ENCODE measurements at regions not wholly inside any gene's neighbourhood (a gene's known extent, or its start where the extent isn't known, plus 50 kb on each side); places are given as distances from the start of the nearest gene placed in this dataset.
A peak's percentile ranks its signal among the peaks of the same experiment; 100 is the strongest.
"Not testable (repeated sequence)": the region's sequence is repeated elsewhere in the genome, so short reads cannot be mapped to it uniquely, and the experiment has no call there.

- no peak for DNase-seq
Measured at GRCh38 chr15:87722941-87723691, 533.4 kb downstream of the NTRK3 start.

DNA sequence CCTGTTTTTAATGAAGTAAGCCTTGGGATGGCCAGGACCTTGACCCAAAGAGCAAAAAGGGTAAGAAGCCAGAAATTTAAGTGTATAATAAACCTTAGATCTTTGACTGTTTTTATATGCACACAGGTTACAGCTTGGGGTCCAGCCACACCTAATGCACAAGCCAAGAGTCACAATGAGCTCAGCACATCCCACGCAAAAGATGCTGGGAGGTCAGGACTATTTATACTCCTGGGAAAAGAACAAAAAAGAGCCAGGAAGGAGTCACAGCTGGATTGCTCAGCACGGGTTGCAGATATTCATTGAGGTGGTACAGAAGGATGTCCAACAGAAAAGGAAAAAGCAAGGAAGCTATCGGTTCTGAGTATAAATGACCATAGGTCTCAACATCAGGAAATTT lies 536.3 kb downstream of the NTRK3 start:
- DNase-seq = no peak

- no peak for DNase-seq
Measured at GRCh38 chr15:87716422-87716821, 540.1 kb downstream of the NTRK3 start.

GRCh38 chr15:87715252-87715651 lies 541.3 kb downstream of the NTRK3 start:
- DNase-seq = no peak

DNA sequence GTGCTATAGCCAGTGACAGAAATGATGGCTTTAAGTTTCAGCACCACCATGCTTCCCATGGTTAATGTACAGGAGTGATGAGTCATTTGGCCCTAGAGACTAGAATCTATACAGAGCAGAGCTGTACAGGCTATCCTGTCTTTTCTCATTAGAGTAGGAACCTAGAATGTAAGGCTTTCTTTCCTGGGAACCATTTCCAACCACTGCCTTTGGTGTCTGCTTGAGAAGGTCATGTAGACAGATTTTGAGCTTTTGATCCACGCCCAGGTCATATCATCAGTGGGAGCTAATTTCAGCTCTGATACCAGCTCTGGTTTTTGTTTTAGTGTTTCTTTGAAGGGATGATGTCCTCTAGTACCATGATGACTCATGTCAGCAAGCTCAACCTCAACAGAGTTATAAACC lies 543.1 kb downstream of the NTRK3 start:
- no peak for DNase-seq

- DNase-seq = no peak
Measured at GRCh38 chr15:87712211-87712610, 544.3 kb downstream of the NTRK3 start.

- no peak for DNase-seq
Measured at GRCh38 chr15:87711026-87711425, 545.5 kb downstream of the NTRK3 start.

- no peak for DNase-seq
Measured at GRCh38 chr15:87710406-87710805, 546.1 kb downstream of the NTRK3 start.

DNA sequence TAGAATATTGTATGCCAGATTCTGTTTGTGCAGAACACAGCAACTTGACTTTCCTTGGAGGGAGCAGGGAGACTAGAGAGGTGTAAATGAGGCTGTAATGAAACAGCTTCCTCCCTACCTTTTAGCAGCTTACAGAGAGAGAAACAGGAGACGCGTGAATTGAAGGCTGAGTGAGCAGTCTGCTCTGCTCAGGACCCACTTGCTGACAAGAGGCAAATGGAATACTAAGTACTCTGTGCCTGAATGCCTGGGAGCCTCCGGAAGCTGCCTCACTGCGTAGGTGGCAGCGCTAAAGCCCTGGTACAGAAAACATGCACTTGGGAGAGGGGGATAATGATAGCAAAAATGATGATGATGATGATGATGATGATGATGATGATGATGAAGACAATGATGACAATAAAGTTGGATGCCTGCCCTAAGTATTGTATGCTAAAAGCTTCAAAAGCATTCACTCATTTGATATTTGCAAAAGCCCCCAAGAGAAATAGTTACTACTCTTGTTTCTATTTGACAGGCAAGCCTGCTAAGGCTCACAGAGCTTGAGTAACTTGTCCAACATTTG lies 548.9 kb downstream of the NTRK3 start:
- DNase-seq = no peak

DNA sequence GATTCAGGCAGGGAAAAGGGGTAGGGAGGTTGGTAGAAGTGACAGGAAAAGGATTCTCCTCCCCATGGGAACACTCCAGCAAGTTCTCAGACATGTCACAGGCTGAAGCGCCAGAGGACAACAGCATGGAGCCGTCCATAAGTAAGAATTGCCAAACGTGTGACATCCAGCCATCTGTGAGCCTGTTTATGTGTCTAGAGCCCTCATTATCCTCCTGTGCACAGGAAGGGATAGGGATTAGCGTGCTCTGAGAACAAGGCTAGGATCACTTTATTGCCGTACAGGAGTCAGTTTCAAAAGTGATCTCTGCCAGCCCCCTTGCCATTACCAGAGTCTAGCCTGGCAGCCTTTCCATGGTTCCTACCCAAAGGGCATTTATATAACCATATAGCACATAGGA lies 549.5 kb downstream of the NTRK3 start:
- no peak for DNase-seq

GRCh38 chr15:87706001-87706400 lies 550.5 kb downstream of the NTRK3 start:
- no peak for DNase-seq

DNA sequence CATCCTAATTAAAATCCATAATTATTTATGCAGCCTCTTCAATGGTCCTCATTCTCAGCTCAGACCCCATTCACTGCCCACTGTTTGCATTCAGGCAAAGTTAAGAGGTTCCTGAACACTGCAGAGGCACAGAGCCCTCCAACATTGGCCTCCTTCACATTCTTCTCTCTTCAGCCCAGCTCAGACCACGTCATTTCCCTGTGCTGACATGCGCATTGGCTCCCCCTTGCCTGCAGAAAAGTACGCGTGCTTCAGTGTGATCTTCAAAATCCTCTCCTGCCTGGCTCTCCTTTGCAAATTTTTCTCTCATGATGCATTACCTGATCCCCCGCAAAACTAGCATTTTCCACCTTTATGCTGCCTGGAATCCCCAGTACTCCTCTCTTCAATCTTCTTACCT lies 552.3 kb downstream of the NTRK3 start:
- no peak for DNase-seq

DNA sequence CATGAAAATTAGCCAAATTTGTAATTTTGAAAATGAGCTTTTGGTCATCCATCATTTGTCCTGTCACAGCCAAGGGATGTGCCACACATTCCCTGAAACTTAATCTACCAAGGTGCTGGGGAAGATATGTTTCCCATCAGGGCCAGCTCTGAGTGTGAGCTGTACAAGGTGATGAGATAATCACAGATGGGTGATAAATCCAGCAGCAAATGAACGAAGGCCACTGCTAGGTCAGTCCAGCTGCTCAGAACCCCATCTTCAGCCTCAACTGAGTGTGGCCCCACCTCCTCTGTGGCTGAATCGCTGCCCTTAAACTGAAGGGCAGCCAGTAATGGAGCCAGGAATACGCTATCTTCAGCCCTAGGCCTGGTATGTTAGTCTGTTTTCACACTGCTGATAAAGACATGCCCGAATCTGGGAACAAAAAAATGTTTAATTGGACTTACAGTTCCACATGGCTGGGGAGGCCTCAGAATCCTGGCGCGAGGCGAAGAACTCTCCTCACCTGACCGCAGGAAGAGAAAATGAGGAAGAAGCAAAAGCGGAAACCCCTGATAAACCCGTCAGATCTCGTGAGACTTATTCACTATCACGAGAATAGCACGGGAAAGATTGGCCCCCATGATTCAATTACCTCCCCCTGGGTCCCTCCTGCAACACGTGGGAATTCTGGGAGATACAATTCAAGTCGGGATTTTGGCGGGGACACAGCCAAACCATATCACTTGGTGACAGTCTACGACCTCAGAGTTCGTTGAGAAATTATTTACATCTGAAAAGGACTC lies 553.0 kb downstream of the NTRK3 start:
- DNase-seq = no peak

DNA sequence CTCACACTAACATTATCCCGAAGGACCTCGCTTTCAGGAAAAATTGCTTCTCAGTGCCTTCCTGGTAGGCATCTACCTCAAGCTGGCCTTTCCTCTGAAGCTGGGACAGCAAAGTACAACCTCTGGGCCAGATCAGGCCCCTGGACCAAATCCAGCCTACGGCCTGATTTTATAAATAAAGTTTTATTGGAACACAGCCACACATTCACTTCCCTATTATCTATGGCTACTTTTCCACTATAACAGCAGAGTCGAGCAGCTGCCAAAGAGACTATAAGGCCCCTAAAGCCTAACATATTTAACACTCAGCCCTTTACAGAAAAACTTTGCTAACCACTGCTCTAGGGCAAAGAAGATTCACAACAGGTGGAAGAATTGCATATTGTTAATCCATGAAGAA lies 554.3 kb downstream of the NTRK3 start:
- no peak for DNase-seq

- not testable (repeated sequence) for DNase-seq
Measured at GRCh38 chr15:87698467-87698866, 558.1 kb downstream of the NTRK3 start.

- DNase-seq = peak; percentile 79
Measured at GRCh38 chr15:87689716-87690115, 566.8 kb downstream of the NTRK3 start.

DNA sequence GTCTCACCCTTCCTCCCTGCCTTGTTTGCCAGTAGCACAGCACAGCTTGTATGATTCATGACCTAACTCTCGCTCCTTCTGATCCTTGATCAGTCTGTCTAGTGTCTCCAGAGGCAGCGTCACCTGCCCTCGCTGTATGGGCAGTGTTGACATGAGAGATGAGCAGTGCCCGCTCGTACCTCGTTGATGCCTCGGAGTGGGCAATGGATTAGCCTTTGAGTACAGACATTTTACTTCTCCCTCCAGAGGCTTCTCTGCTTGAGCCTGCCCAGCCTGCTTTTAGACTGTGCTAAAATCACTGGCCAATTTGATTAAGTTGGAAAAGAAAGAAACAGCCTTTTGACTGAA lies 569.0 kb downstream of the NTRK3 start:
- no peak for DNase-seq

DNA sequence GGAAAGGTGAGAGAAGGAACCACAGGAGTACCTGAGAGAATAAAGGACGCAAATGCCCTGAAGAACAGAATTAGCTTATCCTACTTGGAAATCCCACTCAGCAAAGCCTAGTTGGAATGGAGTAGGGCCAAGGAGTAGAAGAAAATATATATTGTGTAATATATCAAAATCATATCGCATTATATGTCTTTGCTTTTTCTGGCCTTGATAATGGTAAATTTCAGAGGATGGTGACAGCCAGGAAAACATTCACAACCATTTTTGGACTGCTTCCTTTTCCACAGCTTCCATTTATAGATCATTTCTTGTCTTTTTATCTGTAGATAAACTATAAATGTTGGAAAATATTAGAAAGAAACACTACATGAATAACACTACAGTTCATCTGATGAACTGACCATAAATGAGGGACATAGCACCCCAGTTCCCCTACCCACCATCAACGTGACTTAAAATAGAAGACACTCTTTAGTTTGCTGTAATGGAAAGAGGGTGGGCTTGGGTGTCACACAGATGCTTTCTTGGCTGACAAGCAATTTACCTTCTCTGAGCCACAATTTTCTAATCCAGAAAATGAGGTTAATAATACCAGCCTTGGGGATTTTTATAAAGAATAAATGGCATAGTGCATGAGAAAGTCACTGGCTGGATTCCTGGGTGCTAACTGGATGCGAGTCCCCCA lies 569.6 kb downstream of the NTRK3 start:
- no peak for DNase-seq

- peak; percentile 4 for DNase-seq
Measured at GRCh38 chr15:87686339-87686738, 570.2 kb downstream of the NTRK3 start.

DNA sequence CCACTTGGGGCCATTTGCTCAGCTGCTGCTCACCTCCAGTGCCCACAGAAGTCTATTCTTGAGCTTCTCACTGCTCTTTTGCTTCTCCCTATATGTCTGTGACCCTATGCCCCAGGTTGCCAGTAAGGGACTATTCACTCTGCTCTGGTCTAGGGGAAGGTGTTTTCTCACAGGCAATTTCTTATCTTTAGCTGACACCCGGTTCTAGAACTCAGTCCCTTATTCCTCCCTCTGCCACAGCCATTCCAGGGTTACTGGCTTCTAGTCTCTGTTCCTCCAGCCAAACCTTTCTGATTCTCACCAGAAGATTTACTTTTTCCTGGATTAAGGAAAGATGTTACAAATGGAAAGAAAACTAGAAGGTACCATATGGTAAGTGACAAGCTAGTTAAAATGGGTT lies 574.0 kb downstream of the NTRK3 start:
- no peak for DNase-seq

GRCh38 chr15:87681104-87681503 lies 575.4 kb downstream of the NTRK3 start:
- DNase-seq = peak; percentile 73

DNA sequence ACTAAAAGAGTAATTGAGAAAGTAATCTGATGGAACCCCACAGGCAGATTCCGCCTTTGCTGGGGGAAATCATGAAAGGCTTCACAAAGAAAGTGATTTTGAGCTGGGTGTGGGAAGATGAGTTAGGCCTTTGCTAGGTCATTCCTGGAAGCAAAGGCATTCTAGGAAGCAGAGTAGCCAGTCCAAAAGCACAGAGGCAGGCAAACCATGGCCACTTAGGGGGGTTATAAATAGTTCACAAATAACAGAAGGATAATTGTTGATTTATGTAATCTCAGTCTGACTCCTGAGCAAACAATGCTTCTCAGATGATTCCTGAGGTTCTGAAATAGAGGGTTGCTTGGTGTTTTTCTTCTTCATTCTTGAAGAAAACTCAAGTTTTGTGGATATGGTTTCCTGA lies 576.3 kb downstream of the NTRK3 start:
- DNase-seq = no peak

- no peak for DNase-seq
Measured at GRCh38 chr15:87675271-87675670, 581.3 kb downstream of the NTRK3 start.
